Loucy (cell line): ENCODE measurements at regions not wholly inside any gene's neighbourhood (a gene's known extent, or its start where the extent isn't known, plus 50 kb on each side); places are given as distances from the start of the nearest gene placed in this dataset.

Source experiments
- CTCF ChIP-seq: fragments of 200-600 bp; sonication (generic); conservative IDR thresholded peaks from 2 replicates; pipeline ENCODE4 v1.5.1; 2014; ENCODE audit warnings: mild to moderate bottlenecking, antibody characterized with exemption, low read length
- EZH2phosphoT487 ChIP-seq: fragments of 200-600 bp; IDR thresholded peaks from 2 replicates; pipeline ENCODE4 v1.6.1; 2018; ENCODE audit warnings: antibody characterized with exemption, mild to moderate bottlenecking, moderate library complexity, borderline replicate concordance

GRCh38 chr12:5180496-5180895 is 136.8 kb downstream of the KCNA5 start:
- TF ChIP-seq CTCF (no peak), EZH2phosphoT487 (no peak)
